Right ventricle myocardium inferior (tissue), 1 donor: ENCODE measurements at regions not wholly inside any gene's neighbourhood (a gene's known extent, or its start where the extent isn't known, plus 50 kb on each side); places are given as distances from the start of the nearest gene placed in this dataset.

Experiments
- ATAC-seq: fragments of 200-7000 bp; cut with Tn5 transposase; one replicate; pipeline ENCODE4 v1.9.1; 2020; ENCODE audit warnings: mild to moderate bottlenecking, moderate library complexity
- DNase-seq: peaks from one replicate; pipeline ENCODE4 v3.0.0; 2021; ENCODE audit errors: missing footprints
- intact Hi-C: fragments of 100-400 bp; cut with DNase I; formaldehyde crosslinking; loops from one replicate; pipeline ENCODE4 v1.11.0; 2022
- donor health status: DM: no; HTN: yes; CAD: no; lungs with severe emphysema.

DNA sequence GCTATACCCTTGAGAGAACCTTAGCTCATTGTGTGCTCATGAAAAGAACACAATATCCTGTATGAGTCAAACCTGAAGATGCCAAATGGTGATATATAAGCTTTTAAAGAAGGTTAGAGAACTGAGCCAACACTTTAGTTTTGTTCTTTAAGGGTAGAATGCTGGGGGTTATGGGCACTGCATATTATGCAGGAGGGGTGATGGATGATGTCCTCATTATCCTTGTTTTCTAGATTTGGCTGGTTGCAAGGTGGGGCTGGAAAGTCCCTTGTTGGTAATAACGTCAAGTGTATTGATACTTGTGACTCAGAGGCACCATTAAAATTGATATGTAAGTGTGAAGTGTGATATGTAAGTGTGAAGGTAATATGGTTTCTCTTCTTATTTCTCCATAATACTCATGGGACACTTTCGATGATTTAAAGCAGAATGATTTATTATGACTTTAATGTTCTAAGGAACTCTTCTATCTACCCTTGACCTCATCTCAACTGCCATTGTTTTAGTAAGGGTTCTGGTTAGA lies 113.7 kb upstream of the DTNBP1 start:
- intact Hi-C loops: no loop called here
- no peak for DNase-seq
- ATAC-seq: no peak

DNA sequence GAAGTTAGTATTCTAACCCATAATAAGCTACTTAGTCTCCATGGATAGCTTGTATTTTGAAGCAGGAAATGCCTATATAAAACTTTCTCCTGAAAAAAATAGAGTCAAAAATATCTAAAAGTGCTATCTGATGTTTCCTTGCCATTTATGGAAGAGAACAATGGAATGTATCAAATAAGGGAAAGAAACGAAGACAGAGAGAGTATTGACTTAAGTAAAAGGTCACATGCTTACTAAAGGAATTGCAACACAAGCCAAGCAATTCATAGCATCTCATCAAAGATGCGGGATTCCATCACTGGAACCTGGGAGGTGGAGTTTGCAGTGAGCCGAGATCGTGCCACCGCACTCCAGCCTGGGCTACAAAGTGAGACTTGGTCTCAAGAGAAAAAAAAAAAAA lies 112.9 kb upstream of the DTNBP1 start:
- DNase-seq (no peak), ATAC-seq (no peak)
- intact Hi-C loops: no loop called here

GRCh38 chr6:15775076-15775634 lies 112.3 kb upstream of the DTNBP1 start:
- no peak for ATAC-seq
- intact Hi-C loops: no loop called here
- DNase-seq: no peak

GRCh38 chr6:15773806-15774410 lies 111.1 kb upstream of the DTNBP1 start:
- no peak for DNase-seq
- intact Hi-C loops: no loop called here
- ATAC-seq: no peak

DNA sequence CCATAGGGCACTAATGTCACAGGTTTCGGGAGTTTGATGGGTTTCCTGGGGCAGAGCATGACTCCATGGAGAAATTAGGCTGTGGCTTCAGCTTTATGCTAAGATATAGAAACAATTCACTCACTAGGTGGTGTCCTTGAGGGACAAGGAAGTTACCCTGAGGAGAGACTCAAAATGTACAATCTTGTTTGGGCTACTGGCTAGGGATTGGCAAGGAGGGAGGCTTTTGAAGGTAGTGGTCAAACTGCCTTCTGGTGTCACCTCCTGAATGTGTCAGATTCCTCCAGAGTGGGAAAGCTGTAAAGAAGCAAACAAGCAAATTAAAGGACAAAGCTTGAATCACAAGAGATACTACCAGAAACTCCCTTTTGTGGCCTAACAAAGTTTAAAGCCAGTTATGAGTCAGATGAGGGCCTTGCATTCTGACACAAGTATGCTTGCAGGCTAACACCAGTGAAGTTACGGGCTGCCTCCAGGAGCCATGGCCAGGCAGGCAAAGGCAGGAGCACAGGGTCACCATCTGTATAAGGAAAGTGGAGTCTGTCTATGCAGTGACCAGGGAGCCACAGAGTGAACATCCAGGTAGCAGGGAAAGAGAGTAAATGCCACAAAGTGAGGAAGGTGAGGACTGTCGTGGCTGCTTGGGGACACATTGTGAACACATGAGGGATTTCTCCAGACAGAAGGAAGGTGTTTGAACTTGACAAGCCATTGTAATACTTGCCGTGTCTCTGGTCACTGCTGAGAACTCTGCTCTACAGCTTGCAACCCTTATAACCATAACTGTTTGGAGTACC lies 107.7 kb upstream of the DTNBP1 start:
- no peak for ATAC-seq
- intact Hi-C loops: no loop called here
- no peak for DNase-seq

DNA sequence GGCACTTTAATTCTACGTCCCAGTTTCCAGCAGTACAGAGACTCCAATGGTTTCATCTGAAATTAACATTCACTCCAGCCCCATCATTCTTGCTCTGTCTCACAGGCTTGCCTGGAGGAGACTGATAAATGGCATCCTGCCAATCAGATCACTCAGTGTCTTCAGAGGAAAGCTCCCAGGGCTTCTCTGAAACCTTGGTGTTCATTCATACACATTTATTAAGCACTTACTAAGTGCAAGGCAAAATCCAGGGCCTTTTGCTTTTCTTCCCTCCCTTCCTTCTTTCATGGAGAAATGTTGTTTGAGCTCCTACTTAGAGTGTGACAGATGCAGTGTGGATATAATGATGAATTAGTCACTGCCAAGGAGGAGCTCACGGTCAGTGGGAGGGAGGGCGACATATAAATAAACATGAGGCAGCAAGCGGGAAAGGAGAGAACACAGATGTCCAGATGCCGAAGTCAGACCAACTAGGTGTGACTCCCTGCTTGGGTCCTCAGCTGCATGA lies 106.7 kb upstream of the DTNBP1 start:
- DNase-seq (no peak), ATAC-seq (no peak)
- intact Hi-C loops: no loop called here

DNA sequence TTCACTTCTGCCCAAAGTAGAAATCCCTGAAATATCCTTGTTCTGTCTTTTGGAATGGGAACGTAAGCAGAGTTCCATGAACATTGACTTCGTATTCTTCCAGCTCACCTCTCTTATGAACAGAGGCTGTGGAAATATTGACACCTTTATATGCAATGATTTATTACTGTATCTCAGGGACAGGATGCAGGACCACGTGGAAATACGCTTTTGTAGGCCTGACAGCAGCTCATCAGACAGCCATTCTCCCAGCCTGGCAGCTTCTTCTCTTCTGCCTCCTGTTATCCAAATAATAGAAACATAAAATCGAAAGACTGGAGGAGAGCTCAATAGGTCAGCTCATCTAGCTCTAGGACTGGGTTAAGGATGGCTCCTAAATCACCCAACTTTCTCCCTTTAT lies 106.2 kb upstream of the DTNBP1 start:
- no peak for DNase-seq
- no peak for ATAC-seq
- intact Hi-C loops: no loop called here

DNA sequence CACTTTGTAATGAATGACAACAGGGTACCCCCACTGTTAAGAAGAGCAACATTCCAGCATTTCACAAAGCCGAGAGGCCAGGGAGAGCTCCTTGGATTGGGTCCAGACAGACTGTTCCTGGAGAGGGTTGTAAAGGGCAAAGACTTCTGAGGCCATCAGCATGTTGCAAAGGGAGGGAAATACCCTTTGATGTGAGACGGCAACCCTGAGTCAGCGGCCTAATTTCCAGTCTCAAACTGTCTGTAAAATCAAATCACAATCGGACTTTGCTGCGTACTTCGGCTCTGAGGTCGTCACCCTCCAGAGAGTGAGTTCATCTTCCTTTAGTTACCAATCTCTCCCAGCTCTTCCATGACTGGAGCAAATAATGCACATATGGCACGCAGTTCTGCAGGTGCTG lies 101.0 kb upstream of the DTNBP1 start:
- DNase-seq (no peak), ATAC-seq (no peak)
- intact Hi-C loops: no loop called here

DNA sequence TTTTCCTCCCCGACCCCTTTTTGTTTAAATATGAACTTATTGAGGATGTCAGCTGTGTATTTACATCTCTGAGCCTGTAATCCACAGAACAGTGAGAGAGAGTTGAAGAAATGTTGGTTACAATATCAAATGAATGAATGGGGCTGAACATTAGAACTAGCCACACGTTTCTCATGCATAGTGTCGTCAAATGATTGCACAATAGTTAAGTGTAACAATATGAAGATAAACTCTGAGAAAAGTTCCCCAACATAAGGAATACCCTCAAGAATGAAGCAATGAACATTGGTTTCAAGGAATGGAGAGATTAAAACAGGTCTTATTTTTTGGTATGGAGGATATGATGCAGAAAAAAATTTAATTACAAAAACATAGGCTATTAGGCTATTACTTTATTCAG lies 100.5 kb upstream of the DTNBP1 start:
- DNase-seq: no peak
- no peak for ATAC-seq
- intact Hi-C loops: no loop called here

DNA sequence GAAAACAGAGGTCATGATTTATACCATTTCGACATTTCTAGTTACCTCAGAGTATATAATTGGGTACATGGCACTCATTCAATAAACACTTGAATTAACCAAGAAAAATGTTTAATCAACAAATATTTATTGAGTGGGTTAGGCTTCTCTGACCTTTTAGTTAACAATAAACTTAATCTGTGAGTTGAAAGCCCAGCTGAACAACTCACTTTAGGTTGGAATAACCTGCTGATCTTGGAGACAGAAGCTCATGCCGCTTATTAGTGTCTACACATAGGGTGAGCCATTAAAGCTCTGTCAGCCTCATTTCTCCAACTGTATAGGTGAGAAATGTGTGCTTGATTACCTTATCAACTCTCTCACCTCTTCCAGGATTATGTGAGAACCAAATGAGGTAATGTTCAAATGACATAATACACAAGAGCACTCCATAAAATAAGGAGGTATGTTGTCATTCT lies 98.2 kb upstream of the DTNBP1 start:
- intact Hi-C loops: no loop called here
- ATAC-seq: no peak

DNA sequence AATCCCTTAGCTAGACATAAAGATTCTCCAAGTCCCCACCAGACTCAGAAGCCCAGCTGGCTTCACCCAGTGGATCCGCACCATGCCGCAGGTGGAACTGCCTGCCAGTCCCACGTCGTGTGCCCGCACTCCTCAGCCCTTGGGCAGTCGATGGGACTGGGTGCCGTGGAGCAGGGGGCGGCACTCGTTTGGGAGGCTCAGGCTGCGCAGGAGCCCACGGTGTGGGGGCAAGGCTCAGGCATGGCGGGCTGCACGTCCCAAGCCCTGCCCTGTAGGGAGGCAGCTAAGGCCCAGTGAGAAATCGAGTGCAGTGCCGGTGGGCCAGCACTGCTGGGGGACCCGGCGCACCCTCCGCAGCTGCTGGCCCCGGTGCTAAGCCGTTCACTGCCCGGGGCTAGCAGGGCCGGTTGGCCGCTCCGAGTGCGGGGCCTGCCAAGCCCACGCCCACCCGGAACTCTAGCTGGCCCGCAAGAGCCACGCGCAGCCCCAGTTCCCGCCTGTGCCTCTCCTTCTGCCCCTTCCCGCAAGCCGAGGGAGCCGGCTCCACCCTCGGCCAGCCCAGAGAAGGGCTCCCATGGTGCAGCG lies 95.9 kb upstream of the DTNBP1 start:
- DNase-seq (no peak), ATAC-seq (no peak)
- intact Hi-C loops: no loop called here

More for the DNA sequence above, 98.2 kb upstream of the DTNBP1 start:
- no peak for DNase-seq

DNA sequence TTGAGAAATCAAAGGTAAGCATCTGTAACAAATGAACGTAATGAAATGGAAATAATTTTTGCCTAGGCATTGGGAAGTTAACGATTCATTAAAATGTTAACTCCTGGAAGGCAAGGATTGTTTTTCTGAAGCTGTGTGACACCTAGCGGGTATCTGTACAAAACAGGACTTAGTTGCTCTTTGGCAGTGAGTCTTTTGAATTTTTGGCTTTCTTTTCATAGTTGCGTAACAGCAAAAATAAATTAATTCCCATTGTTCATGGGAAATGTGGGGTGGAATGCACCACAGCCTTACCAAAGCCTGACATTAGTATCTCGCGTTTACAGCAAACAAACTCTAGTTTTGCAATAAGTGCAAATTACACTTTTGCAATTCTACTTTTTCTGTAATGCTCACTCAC lies 92.7 kb upstream of the DTNBP1 start:
- DNase-seq: no peak
- intact Hi-C loops: no loop called here
- ATAC-seq: peak; percentile 53

GRCh38 chr6:15754706-15755079 lies 91.9 kb upstream of the DTNBP1 start:
- intact Hi-C loops: no loop called here
- no peak for DNase-seq
- no peak for ATAC-seq

DNA sequence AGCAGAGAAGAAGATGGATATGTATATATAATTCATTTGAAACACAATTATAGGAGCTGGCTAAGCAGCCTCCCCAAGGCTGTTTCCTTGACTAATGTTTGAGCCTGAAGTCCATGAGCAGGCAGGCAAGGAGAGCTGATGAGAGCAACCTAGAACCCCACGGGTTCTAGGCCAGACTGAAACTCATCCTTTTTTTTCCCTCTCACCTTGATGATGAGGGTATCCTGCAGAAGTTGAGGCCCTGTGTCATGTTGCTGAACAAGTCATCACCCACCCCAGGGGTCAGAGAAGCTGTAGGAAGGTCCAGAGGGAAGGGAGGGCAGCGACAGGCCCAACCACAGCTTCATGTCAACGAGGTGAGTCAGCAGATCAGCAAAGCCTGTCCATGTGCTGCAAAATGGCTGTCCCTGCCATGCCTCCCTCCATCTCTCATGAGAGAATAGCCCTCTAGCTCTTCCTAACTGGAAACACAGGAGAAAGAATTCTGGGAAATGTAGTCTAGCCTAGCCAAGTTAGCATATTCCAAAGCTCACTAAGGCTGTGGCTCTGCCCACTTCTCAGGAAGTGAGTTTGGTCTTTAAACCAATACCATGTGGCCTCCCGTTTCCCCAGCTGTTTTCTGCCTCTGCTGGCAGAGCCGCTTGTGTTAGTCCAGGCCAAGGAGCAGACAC lies 91.3 kb upstream of the DTNBP1 start:
- DNase-seq (no peak), ATAC-seq (no peak)
- intact Hi-C loops: no loop called here

DNA sequence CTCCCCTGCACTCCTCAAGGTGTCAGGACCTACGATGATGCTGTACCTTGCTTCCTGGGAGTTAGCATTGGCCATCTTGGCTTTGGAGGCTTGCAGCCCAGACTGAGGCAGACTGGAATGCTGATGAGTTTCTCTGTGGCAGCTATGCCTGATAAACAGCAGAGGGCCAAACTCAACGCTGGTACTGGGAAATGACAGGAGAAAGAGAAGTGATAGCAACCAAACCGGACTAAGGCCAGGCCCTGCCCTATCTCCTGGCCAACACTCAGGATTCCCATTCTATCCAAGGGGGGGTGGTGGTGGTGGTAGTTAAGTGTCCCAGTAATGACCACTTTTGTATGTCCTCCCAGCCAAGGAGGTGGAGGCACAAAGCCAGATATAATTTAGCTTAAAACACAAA lies 90.0 kb upstream of the DTNBP1 start:
- intact Hi-C loops: no loop called here
- ATAC-seq (peak; percentile 21), DNase-seq (no peak)

DNA sequence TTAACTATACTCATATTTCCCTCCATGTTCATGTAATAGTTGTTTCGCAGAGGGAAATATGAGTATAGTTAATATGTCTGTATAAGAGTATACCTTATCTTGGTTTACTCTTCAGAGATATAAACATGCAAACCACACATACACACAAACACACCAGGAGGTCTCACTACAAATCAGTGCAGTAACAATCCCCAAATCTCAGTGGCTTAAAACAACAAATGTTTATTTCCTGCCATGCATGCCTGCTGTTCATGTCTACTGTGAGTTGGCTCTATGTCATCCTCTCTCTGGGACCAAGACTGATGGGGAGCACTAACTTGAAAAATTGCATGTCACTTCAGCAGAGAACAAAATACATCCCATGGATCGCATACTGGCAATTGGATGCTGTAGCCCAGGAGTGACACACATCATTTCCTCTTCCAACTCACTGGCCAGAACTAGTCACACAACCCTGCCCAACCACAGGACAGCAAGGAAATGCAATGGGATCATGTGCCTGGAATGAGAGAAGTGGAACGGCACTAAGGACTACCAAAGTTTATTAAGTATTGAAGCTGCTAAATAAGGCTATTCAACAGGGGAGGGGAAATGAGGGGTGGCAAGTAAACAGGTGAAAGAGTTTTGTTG lies 89.0 kb upstream of the DTNBP1 start:
- intact Hi-C loops: no loop called here
- no peak for DNase-seq
- no peak for ATAC-seq

GRCh38 chr6:15748341-15748740 lies 85.5 kb upstream of the DTNBP1 start:
- intact Hi-C loops: no loop called here
- DNase-seq: no peak

GRCh38 chr6:15747354-15747883 lies 84.6 kb upstream of the DTNBP1 start:
- DNase-seq: no peak
- ATAC-seq: no peak
- intact Hi-C loops: no loop called here

More at GRCh38 chr6:15748341-15748740, 85.5 kb upstream of the DTNBP1 start:
- ATAC-seq: no peak
